ENCODE measurements at regions not wholly inside any gene's neighbourhood (a gene's known extent, or its start where the extent isn't known, plus 50 kb on each side); places are given as distances from the start of the nearest gene placed in this dataset.

GRCh38 chrY:16887116-16887515 lies 992.9 kb downstream of the CDY2B start:
- TF ChIP-seq CTCF (IDR thresholded peaks at IDR 0.05) (no peak), POLR2A (IDR thresholded peaks at IDR 0.05) (no peak)
